ENCODE measurements at regions not wholly inside any gene's neighbourhood (a gene's known extent, or its start where the extent isn't known, plus 50 kb on each side); places are given as distances from the start of the nearest gene placed in this dataset.

DNA sequence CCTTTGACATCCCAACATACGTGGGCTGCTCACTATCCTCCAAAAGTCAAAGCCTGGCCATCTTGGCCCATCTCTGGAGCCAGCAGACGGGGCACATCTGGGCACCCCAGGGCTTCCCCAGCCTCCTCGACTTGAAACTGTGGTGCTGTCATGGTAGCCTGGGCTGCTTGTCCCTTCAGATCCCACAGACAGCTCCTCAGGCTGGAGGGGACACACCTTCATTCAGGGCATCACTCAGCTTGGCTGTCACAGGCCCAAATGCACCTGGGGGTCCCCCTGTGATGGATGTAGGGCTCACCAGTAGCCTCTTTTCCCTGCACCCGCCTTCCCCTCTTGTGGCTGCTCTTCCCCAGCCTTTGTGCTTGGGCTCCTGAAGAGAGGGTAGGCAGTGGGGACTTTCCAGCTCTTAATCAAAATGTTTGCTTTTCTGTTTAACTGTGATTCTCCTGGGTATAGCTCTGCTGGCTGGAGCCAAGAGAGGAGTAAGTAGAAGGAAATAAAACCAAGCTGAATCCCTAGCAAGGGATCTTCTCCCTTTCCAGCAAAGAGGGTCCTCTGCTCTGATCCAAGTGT lies 92.3 kb downstream of the GYPC start:
- DNase-seq = no peak

DNA sequence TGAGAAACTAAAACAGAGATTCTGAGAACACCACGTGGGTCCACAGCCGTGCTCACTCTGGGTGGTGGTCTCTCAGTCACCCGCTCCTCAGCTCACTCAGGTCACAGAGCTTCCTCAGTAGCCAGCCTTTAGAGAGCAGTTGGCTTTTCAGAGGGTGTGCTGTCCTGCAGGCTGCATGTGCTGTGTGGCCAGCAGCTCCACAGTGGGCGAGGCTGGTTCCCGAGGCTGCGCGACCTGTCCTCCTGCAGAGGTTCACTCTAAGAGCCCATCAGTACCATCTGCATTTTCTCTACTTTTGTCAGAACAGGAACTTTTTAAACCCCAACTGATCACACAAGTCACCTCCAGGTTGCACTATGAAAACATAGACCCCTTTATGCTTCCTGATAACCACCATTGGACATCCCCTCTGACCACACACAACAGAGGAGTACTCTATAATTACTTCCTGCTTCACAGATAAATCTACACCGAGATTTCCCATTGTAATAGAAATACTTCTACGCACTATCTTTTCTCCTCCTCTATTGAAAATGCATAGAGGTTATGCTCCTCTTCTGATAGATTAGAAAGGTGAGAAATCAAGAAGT lies 93.1 kb downstream of the GYPC start:
- DNase-seq = no peak

DNA sequence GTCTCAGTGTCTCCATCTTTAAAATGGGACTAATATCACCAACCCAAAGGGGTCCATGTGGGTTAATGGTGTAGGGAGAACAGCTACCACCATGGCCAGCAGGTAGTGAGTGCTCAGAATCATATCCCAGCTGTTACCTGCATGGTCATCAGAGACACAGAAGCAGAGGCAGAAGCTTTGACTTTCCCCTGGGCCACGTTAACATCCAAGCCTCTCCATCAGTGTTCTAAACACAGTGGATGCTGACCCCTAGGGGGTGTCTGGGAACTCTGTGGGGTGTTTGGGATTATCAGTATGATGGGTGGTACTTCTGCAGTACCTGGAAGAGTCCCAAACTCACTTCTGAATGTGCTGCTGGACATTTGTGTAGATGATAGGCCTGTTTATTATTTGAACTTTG lies 93.6 kb downstream of the GYPC start:
- DNase-seq = no peak

DNA sequence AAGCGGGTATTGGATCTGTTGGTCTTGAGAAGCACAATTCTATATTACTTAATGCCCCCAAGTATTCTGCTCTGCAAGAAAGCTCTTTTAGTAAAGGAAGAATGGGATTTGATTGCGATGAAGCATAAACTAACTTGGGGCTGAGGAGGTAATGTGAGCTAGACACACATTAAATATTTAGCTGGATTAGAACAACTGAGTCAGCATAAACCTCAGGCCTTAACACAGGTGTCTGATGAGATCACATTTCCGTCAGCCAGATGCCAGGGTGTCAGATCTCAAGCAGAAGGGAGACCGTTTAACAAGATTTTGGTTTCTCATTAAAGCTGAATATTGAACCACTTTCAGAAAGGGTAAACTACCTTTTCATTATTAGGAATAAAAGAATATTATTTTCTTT lies 94.5 kb downstream of the GYPC start:
- DNase-seq = no peak

DNA sequence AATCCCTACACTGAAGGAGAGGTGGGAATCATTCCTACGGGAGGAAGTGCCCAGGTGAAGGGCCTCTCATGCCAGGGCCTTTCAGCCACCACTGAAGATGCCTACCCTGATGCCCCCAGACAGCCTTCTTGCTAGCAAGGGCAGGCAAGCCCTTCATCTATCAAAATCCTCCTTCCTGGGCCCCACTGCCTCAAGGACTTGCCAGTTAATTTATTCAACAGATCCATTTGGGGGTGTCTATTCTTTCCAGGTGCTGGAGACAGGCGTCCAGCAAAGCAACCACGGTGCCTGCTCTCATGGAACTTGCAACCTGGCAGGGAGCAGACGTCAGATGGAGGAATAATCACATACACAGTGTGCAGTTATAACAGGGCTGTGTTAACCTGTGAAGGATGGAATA lies 95.5 kb downstream of the GYPC start:
- no peak for DNase-seq

DNA sequence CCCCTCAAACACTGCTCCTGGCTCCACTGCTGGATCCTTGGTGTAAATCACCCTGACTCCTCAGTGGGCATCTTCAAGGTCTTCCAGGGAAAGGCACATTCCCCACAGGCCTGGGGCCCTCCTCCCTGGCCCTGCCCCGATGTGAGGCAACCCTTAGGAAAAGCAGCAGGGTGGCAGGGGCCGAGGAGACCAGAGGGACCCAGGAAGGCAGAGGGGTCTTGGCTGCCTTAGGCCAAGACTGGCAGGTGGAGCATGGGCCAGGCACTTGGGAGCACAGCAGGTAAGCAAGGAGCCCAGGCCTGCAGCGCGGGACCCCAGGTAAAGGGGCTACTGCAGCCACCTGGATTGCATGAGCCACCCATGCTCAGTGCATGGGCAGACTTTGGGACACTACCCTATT lies 96.9 kb downstream of the GYPC start:
- no peak for DNase-seq

DNA sequence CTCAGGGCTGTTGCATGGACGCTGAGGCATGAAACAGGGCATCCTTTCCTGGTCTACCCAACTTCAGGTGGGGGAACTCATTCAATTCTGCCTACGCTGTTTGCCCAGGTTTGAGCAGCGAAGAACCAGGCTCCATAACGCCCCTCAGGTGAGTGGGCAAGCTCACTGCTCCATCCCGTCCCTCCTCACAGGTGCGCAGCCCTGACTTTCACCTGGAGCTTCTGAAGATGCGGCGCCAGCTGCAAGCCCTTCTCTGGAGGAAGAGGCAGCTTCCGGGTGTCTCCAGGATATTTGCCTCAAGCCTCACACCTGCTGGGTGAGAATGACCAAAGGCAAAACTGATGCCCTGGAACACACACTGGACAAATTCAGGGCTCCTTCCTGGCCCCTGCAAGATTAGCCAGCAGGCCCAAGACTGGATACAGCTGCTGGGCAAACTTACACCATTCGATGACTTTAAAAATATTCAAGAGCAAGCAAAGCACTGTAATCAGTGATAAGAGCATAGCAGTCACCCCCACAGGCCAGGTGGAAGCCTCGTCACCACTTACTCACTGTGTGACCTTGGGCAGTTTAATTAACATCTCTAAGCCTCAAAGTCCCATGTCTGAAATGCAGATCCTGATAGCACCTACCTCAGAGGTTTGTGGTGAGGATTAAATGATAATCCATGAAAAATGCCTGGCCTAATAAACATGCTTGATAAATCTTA lies 97.7 kb downstream of the GYPC start:
- no peak for DNase-seq

DNA sequence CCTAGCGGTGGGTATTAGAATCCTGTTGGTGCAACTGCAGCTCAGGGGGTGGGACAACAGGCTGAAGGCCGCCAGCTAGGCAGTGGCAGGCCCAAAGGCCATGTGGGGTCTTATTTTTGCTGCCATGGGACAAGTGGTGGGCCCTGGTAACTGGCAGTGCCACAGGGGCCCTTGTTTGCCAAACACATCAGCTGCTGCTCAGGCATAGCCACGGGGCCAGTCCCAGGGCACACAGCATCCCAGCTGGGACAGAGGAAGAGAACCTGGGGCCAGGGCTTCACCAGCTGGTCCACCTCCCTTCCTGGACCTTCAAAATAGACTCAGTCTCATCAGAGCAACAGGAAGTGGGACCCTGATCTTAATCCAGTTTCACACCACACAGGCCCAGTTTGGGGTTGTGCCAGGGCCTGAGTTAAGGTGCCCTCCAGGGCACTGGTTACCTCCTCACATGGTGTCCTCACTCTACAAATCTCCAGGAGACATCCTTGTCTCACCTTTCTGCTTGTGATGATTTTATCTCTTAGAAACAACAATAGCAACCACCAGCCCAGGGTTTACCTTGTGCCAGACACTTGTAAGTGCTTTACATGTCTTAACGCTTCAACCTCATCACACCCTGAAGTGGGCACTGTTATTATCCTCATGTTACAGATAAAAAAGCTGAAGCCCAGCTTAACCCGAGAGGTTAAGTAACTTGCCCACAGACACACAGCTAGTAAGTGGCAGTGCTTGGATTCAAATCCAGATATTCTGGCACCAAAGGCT lies 98.5 kb downstream of the GYPC start:
- DNase-seq = no peak

DNA sequence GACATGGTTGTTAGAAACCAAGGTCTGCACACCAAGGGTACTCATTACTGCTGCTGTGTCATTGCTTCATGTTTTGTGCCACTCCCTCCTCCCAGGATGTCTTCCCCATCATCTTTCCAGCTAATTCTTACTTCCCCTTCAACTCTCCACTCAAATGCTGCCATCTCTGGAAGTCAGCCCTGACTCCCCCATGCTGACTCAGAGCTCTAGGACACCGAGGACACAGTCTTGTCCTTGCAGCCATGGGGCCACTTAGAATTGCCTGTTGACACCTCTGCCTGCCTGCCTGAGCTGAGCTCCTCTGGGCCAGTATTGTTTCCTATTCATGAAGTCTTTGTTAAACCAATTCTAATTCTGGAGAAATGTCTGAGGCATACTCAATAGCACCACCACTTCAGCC lies 100.2 kb downstream of the GYPC start:
- no peak for DNase-seq

DNA sequence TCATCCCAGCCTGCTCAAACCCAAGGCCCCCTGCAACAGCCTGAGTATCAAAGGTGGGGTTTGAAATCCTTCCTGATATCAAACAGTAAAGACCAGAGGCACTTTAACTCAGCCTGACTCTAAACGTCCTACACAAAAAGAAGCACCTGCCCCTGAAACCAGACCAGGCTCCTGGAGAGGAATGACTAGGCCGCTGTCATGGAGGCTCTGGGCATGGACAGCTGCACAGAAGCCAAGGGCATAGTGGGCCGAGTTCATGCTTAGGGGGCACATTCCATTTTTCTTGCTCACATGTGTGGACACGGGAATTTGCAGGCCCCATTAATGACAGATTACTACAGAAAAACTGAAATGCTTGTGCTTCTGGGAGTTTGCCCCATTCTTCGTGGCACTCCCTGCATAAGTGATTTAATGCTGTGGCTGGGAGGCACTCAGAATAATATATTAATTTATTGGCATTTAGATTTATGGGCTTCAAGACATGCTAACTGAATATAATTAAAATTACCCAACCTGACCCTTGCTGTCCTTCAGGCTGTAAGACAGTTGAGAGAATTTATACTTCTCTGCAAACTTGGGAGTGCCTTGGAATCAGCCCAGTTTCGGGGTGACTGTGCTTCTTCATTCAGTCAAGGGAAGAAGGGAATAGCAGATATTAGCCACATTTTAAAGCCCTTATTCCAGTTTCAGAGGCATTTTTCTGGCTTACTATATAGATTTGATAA lies 105.5 kb downstream of the GYPC start:
- DNase-seq = no peak

DNA sequence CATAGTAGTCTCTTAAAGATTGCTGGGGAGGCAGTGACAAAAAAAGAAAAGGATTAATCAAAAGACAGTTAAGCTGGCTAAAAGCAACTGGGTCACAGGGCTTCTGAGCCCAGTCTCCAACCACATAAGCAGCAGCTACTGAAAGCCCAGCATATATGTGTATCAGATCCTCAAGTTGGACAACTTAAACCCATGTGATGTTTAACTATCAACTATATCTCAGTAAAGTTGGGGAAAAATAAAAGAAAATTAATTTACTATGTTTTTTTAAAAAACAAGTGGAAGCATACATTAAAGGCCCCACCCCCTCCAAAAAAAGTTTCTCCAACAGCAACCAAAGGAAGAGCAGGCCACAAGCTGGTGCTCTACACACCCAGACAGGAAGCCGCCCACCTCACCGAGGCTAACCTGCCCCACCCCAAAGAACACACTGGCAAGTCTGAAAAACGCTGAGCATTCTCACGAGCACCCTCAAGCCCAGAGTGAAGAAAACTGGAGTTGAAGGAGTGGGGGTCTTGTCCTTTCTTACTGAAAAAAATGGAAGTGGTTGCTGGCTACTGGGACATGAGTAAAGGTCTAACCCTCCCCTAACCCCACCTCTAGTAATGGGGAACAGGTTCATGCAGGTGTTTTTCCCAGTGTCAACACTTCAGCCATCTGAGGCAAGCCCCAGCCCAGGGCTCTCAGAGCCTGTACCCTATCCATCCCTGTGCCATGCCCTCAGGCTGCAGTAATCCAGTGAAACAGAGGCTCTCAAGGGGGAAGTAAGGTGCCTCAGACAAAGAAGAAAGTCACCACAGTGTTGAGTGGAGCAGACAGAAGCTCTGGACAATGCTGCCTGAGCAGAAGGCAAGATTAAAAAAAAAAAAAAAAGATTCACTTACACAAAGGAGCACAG lies 106.3 kb downstream of the GYPC start:
- DNase-seq = peak; percentile 52

DNA sequence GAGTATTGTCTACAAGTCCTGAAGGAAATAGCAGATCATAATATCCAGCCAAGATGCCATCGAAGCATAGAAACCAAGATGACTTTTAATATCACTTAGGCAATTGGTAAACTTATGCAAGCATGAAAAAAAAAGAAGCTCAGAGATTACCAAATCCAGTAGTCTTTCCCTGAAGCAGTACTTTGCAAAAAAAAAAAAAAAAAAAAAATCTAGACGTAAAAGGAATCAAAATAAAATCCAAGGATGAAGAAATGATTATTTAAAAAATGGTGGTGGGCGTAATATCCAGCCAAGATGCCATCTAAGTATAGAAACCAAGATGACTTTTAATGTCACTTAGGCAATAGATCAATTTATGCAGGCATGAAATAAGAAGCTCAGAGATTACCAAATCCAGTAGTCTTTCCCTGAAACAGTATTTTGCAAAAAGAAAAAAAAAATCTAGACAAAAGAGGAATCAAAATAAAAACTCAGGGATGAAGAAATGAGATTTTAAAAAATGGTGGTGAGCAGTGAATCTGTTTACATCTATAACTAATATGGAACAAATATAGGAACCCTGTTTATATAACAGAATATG lies 108.8 kb downstream of the GYPC start:
- no peak for DNase-seq

DNA sequence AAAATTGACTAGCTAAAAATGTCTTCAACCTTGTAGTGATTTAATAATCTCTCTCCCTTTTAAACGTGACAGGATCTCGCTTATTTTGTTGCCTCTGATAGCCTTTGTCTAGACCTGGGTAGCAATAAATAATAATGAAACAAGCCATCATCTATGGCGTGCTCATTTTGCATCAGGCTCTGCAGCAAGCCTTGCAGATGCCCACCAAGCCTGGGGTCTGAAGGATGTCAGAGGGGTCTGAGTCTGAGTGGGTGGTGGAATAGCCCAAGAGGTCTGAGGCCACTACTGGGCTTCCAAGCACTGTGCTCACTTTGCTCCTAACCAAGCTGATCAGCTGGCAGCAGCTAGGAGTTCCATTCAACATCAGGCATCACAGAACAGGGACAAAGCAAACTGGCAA lies 109.4 kb downstream of the GYPC start:
- no peak for DNase-seq

DNA sequence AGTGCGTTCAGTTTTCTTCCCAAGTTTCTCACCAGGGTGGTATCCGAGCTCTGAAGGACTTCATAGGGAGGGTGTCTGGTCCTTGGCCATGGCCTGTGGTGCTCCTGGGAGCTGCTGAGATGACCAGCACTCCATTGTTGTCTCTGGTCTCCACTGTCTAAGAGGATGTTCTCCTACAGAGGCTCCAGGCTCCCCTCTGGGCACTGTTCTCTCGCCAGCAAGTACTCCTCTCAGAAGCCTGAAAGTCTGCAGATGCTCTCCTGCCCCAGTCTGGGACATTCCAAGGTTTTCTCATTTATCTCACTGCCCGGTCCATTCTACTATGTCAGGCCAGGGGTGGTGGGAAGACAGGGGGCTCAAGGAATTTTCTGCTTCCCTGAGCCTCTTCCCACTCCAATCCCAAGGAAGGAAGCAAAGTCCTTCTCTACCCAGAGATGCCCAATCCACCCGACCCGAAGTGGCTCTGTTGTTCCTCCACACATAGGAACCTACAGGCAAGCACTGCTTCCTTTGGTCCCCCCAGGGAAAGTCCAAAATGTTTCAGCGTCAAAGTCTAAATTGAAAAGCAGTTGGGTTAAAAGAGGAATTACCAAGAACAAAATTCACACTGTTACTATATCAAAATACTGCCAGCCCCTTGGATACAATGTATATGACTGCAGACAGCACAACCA lies 110.5 kb downstream of the GYPC start:
- no peak for DNase-seq

DNA sequence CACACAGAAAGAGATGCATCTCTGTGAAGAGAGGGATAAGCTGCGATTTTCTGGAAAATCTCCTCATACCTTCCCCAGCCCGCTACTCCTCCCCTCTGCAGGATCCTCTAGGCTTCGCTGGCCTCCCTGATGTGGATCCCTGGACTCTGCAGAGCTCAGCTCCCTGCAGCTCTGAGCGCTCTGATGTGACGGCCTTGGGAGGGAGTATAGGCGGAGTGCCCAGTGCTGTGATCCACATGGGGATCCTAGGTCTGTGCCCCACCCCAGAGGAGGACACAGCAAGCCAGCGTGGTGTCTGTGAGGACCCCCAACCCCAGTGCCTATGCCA lies 111.0 kb downstream of the GYPC start:
- DNase-seq = no peak

DNA sequence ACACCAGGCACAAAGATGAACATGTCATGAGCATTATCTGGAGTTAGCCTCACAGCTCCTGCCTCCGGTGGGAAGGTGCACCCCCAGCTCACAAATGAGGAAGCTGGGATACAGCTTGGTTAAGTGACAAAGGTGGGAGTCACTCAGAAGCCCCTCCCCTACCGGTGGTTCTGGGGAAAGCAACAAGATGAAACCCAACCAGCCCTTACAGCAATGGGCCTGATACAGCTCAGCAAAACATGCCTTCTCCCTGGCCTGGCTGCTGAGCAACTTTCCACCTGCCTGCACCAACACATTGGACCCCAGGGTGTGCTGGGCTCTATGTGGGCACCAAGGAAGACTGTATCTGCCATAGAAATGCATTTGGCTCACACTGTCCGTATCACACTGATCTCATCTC lies 113.2 kb downstream of the GYPC start:
- DNase-seq = no peak

DNA sequence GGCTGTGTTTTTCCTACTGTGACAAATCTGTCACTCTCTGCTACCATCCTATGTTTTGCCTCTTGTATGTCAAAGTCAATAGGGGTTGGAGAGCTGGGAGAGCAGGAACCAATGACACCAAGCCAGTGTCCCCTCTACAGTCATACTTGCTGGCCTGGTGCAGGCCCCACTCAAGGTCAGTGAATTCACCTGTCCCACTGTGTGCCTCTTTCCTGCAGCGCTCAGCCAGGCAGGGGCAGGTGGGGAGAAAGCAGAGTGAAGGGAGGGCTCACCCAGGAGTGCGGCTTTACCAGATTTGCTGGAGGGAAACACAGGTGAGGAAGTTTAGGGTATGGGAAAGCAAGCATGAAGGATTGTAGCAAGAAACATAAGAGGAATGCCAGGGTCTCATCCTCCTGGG lies 114.5 kb downstream of the GYPC start:
- DNase-seq = no peak

DNA sequence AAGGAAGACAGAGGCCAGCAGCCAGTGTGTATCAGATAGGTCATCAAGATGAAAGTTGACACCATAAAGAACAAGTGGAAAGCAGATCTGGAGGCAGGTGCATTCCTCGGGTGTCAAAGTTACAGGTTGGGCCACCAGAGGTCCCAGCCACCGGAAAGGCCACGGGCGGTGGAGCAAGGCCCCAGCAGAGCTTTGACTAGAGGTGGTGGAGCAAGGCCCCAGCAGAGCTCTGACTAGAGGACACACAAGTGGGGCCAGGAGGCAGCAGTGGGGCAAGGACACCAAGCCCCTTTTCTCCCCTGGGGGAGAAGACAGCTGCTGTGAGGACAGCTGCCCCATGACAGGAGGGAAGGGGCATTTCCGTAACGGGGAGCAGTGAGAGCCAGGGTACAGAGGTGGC lies 115.1 kb downstream of the GYPC start:
- no peak for DNase-seq

DNA sequence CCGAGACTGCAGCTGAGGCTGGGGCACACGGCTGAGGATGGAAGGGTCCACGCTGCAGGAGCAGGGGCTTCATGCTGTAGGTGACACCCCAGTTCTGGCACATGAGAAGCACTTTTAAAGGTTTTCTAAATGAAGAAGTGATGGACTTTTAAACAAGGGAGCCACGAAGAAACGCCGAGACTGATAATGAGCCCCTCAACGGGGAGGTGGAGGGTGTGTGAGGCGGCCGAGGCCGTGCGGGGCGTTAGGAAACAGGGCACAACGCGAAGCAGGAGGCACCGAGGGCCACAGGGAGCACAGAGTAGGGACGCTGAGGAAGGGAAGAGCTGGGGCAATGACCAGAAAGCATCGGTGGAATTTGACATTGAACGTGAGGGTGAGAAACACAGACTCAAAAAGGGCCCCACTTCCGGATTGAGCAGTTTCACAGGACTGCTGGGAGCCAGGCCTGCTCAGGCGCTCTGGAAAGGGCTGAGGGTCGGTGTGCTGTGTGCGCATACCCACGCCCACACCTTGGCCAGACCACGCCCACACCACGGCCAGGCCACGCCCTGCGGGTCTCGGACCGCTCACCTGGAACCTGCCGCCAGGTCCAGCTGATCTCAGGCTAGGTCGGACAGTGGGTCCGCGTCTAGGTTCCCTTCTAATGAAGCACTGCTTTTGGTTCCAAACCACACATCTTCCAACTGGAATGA lies 115.7 kb downstream of the GYPC start:
- no peak for DNase-seq

DNA sequence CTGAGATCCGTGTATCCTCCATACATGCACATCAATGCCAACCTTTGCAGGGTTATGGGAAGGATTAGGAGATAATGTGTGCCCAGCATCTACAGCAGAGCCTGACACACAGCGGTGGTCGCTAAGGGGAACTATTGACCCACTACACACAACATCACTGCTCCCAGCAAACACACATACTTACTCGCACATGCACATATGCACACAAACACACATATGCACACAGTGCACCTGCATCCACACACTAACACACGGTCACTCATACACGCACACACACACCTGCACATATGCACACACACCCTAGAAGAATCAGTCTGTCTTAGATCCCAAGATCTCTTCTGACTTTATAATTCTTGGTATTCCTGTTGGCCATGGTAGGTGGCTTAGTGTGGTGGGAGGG lies 118.3 kb downstream of the GYPC start:
- no peak for DNase-seq

DNA sequence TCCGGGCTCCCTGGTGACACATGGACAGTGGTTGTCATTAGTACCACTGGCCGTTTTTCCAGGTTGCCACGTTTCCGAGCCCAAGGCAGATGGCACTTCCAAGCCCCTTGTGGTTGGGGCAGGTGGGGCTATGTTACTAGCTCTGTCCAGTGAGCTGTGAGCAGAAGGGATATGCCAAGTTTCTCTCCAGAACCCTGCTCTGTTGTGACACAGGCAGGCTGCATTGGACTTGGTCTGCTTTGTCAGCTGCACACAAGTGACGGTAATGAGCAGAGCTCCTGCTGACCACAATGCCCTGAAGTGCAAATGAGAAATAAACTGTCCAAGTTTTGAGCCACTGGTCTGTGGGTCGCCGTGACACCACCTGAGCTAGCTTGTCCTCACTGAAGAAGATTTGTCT lies 118.8 kb downstream of the GYPC start:
- no peak for DNase-seq

Data from stimulated activated CD4-positive, alpha-beta T cell treated with anti-CD3 and anti-CD28 coated beads, Interleukin-15, amount 100 ng/mL, for 24 hours (primary cell).